GM23338 (cell line): ENCODE measurements at regions not wholly inside any gene's neighbourhood (a gene's known extent, or its start where the extent isn't known, plus 50 kb on each side); places are given as distances from the start of the nearest gene placed in this dataset.

Experiments used
- ATAC-seq: fragments of 200-7000 bp; cut with Tn5 transposase; 3 replicates; pipeline ENCODE4 v1.9.1; 2020
- DNase-seq: peaks from one replicate; pipeline ENCODE4 v3.0.0-alpha.2; 2015; ENCODE audit warnings: low spot score
- H2AFZ ChIP-seq: fragments of 200-600 bp; sonication (generic); 2 replicates; pipeline ENCODE4 v1.8.0; 2016; ENCODE audit warnings: antibody characterized with exemption, mild to moderate bottlenecking, moderate library complexity
- H3F3A ChIP-seq: fragments of 200-600 bp; sonication (generic); replicated peaks from 2 replicates; pipeline ENCODE4 v1.8.0; 2017; ENCODE audit warnings: antibody characterized with exemption, mixed run types, low read depth
- H3K27ac ChIP-seq: fragments of 200-600 bp; sonication (generic); 2 replicates; pipeline ENCODE4 v1.6.1; 2016; ENCODE audit warnings: low read depth
- H3K27me3 ChIP-seq: fragments of 200-600 bp; sonication (generic); 2 replicates; pipeline ENCODE4 v1.8.0; 2016; ENCODE audit warnings: mild to moderate bottlenecking, mixed run types, moderate library complexity; ENCODE audit not compliant: insufficient read depth
- H3K36me3 ChIP-seq: fragments of 200-600 bp; sonication (generic); 2 replicates; pipeline ENCODE4 v1.8.0; 2016; ENCODE audit warnings: mild to moderate bottlenecking; ENCODE audit not compliant: insufficient read depth
- H3K4me1 ChIP-seq: fragments of 200-600 bp; sonication (generic); 2 replicates; pipeline ENCODE4 v1.8.0; 2016; ENCODE audit warnings: mild to moderate bottlenecking, moderate library complexity; ENCODE audit not compliant: insufficient read depth
- H3K4me2 ChIP-seq: fragments of 200-600 bp; sonication (generic); 2 replicates; pipeline ENCODE4 v1.7.1; 2017; ENCODE audit warnings: mixed run types
- H3K4me3 ChIP-seq: fragments of 200-600 bp; sonication (generic); 2 replicates; pipeline ENCODE4 v1.6.1; 2016; ENCODE audit warnings: mixed run types
- H3K79me2 ChIP-seq: fragments of 200-600 bp; sonication (generic); replicated peaks from 2 replicates; pipeline ENCODE4 v1.8.0; 2017; ENCODE audit warnings: mild to moderate bottlenecking; ENCODE audit not compliant: insufficient read depth
- H3K9me2 ChIP-seq: fragments of 200-600 bp; sonication (generic); 2 replicates; pipeline ENCODE4 v1.8.0; 2017; ENCODE audit not compliant: insufficient read depth
- H4K20me1 ChIP-seq: fragments of 200-600 bp; sonication (generic); replicated peaks from 2 replicates; pipeline ENCODE4 v1.8.0; 2017; ENCODE audit warnings: mild to moderate bottlenecking; ENCODE audit not compliant: insufficient read depth
- H3K27ac Mint-ChIP-seq: 2 replicates; pipeline ENCODE4 v1.8.0; 2020; ENCODE audit warnings: inconsistent platforms, mild to moderate bottlenecking, moderate library complexity, mixed read lengths
- H3K27me3 Mint-ChIP-seq: 3 replicates; pipeline ENCODE4 v1.8.0; 2022; ENCODE audit warnings: low read depth, mild to moderate bottlenecking, moderate library complexity, mixed read lengths, inconsistent platforms; ENCODE audit not compliant: insufficient read depth, poor library complexity
- H3K36me3 Mint-ChIP-seq: 3 replicates; pipeline ENCODE4 v1.8.0; 2021; ENCODE audit warnings: low read depth, mild to moderate bottlenecking, inconsistent platforms, moderate library complexity, mixed read lengths
- H3K4me1 Mint-ChIP-seq: 3 replicates; pipeline ENCODE4 v1.8.0; 2020; ENCODE audit warnings: mild to moderate bottlenecking, inconsistent platforms, mixed read lengths
- H3K4me3 Mint-ChIP-seq: 3 replicates; pipeline ENCODE4 v1.8.0; 2021; ENCODE audit warnings: moderate library complexity, mild to moderate bottlenecking, inconsistent platforms, mixed read lengths
- H3K9me3 Mint-ChIP-seq: 3 replicates; pipeline ENCODE4 v1.8.0; 2020; ENCODE audit warnings: moderate library complexity, mild to moderate bottlenecking, inconsistent platforms, mixed read lengths
- STAT1 ChIP-seq: IDR thresholded peaks from one replicate; pipeline ENCODE4 v1.6.1; 2016; ENCODE audit warnings: antibody characterized with exemption; ENCODE audit not compliant: unreplicated experiment
- ZNF462 ChIP-seq: fragments of 250-450 bp; sonication (Bioruptor Pico); IDR thresholded peaks from 2 replicates; pipeline ENCODE4 v1.5.0; 2020; ENCODE audit warnings: mild to moderate bottlenecking, moderate library complexity
- TF ChIP-seq, protein P1 (sequence below), 2 experiments: fragments of 200-600 bp in 1 of 2; sonication (generic) in 1 of 2; conservative IDR thresholded peaks; 2 replicates each; pipeline versions ENCODE4 v1.5.1 to v1.6.1; 2016 to 2017; ENCODE audit warnings: antibody characterized with exemption in 2 of 2, low read depth in 2 of 2, mild to moderate bottlenecking in 2 of 2, moderate library complexity in 1 of 2

DNA sequence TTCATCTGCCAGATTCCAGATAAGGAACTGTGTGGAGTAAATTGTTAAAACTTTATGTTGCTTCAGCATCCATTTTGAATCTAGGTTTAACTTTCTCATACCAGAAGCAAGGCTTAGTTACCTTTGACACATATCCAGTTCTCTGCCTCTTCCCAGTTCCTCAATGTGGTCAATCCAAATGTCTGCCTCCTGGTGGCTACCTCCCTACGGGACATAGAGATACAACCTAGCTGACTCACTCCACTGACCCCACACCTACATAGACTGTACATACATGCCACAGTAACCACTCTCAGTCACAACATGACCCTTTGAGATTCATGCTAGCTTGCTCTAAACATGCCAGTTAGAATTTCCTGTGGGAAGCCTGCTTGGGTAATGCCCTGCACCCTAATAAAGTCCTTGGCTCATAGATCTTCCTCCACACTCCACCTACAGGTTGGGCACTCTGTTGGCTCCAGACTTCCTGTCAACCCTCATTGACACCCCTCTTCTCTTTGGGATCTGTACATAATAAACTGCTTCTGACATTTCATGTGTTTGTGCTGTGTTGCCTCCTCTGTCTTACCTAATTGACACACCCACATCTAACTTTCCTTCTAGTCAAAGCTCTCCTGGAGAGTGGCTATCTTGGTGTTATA, 278.1 kb downstream of the HTR7 start:
- Histone ChIP-seq H3K27ac (no peak overlapping the region), H3K36me3 (no peaks in the 10 kb centered on the region), H3K27me3 (no peaks in the 10 kb centered on the region), H2AFZ (no peak overlapping the region), H3F3A (no peaks in the 10 kb centered on the region), H3K9me2 (no peaks in the 10 kb centered on the region), H3K79me2 (no peaks in the 10 kb centered on the region), H4K20me1 (no peaks in the 10 kb centered on the region), H3K4me2 (no peak overlapping the region), H3K4me1 (no peaks in the 10 kb centered on the region), H3K4me3 (no peak overlapping the region)
- TF ChIP-seq, protein P1, sequence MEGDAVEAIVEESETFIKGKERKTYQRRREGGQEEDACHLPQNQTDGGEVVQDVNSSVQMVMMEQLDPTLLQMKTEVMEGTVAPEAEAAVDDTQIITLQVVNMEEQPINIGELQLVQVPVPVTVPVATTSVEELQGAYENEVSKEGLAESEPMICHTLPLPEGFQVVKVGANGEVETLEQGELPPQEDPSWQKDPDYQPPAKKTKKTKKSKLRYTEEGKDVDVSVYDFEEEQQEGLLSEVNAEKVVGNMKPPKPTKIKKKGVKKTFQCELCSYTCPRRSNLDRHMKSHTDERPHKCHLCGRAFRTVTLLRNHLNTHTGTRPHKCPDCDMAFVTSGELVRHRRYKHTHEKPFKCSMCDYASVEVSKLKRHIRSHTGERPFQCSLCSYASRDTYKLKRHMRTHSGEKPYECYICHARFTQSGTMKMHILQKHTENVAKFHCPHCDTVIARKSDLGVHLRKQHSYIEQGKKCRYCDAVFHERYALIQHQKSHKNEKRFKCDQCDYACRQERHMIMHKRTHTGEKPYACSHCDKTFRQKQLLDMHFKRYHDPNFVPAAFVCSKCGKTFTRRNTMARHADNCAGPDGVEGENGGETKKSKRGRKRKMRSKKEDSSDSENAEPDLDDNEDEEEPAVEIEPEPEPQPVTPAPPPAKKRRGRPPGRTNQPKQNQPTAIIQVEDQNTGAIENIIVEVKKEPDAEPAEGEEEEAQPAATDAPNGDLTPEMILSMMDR (conservative IDR thresholded peaks at IDR 0.05; ENCODE audit: low read depth in 2 of 2), result peak; percentile 63 to 68
- TF ChIP-seq STAT1 (no peak), ZNF462 (CRISPR knock-in tag) (no peak)
- ATAC-seq (peak; percentile 95), DNase-seq (peak; percentile 72)
- Mint-ChIP-seq H3K27me3 (no peaks in the 10 kb centered on the region), H3K36me3 (no peaks in the 10 kb centered on the region), H3K9me3 (no peaks in the 10 kb centered on the region), H3K27ac (peak overlapping the region; percentile 6; the same call in 1 of the 2 replicates), H3K4me3 (no peak overlapping the region), H3K4me1 (peaks cover 5% of the 10 kb centered on the region; the same call in 2 of the 3 replicates)
